Muscle layer of colon (tissue), 2 donors: ENCODE measurements at regions not wholly inside any gene's neighbourhood (a gene's known extent, or its start where the extent isn't known, plus 50 kb on each side); places are given as distances from the start of the nearest gene placed in this dataset.

Experiments used
- H3K27ac ChIP-seq: one replicate; pipeline ENCODE4 v1.7.0; 2013; ENCODE audit warnings: low read depth, mild to moderate bottlenecking, low read length, moderate library complexity
- H3K27me3 ChIP-seq, 2 donors: one replicate each; pipeline ENCODE4 v1.7.0; 2013; ENCODE audit warnings: low read length in 2 of 2, mild to moderate bottlenecking in 2 of 2; ENCODE audit not compliant: insufficient read depth in 2 of 2, control insufficient read depth in 1 of 2
- H3K36me3 ChIP-seq: one replicate; pipeline ENCODE4 v1.7.0; 2013; ENCODE audit warnings: mild to moderate bottlenecking, low read length; ENCODE audit not compliant: insufficient read depth
- H3K4me1 ChIP-seq: one replicate; pipeline ENCODE4 v1.7.0; 2013; ENCODE audit warnings: mild to moderate bottlenecking, low read length; ENCODE audit not compliant: insufficient read depth
- H3K4me3 ChIP-seq, 2 donors: one replicate each; pipeline ENCODE4 v1.7.0; 2013; ENCODE audit warnings: low read length in 2 of 2, low read depth in 1 of 2, mild to moderate bottlenecking in 1 of 2, moderate library complexity in 1 of 2
- H3K9ac ChIP-seq: one replicate; pipeline ENCODE4 v1.7.0; 2013; ENCODE audit warnings: low read length
- H3K9me3 ChIP-seq: one replicate; pipeline ENCODE4 v1.7.0; 2013; ENCODE audit warnings: mild to moderate bottlenecking, low read length
- donor health status: abdominal sarcoma.
- donor health status: Adenocarcinoma of cecum.

DNA sequence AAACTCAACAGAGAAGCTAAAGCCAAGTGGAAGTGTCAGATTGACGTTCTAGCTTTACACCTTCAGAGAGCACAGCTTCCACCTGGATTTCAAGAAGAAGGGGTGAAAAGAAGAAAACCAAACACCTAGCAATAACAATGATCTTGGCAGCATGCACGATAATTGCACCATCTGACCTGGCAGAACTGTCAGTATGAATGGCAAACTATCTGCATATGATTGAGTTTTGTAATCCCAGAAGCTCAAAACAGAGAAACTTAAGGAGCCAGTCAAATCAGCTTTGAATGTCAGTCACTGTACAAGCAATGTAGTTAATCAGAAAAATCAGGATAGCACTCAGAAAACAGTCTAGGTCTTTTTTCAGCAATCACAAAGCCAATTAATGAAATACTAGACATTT lies 427.1 kb downstream of the ZFHX3 start:
- Histone ChIP-seq H3K4me1 (no peaks in the 10 kb centered on the region), H3K27ac (no peak overlapping the region), H3K9me3 (no peaks in the 10 kb centered on the region), H3K9ac (no peak overlapping the region), H3K4me3 (no peak overlapping the region), H3K27me3 (no peaks in the 10 kb centered on the region), H3K36me3 (no peaks in the 10 kb centered on the region)

- Histone ChIP-seq H3K9me3 (no peaks in the 10 kb centered on the region), H3K27ac (no peak overlapping the region), H3K4me1 (no peaks in the 10 kb centered on the region), H3K4me3 (no peak overlapping the region), H3K9ac (no peak overlapping the region), H3K36me3 (no peaks in the 10 kb centered on the region), H3K27me3 (no peaks in the 10 kb centered on the region)
Measured at GRCh38 chr16:72620348-72620747, 427.6 kb downstream of the ZFHX3 start.

- H3K27me3 ChIP-seq = no peaks in the 10 kb centered on the region
- no peak overlapping the region for H3K4me3 ChIP-seq
- H3K4me1 ChIP-seq = peaks cover 6% of the 10 kb centered on the region
- no peak overlapping the region for H3K9ac ChIP-seq
- H3K36me3 ChIP-seq = no peaks in the 10 kb centered on the region
- H3K9me3 ChIP-seq = no peaks in the 10 kb centered on the region
- no peak overlapping the region for H3K27ac ChIP-seq
Measured at GRCh38 chr16:72615856-72616255, 432.1 kb downstream of the ZFHX3 start.

- Histone ChIP-seq H3K4me3 (peak overlapping the region in 1 of 2 donors; percentile 4), H3K4me1 (peaks cover 6% of the 10 kb centered on the region), H3K36me3 (no peaks in the 10 kb centered on the region), H3K27me3 (no peaks in the 10 kb centered on the region), H3K27ac (no peak overlapping the region), H3K9me3 (no peaks in the 10 kb centered on the region), H3K9ac (no peak overlapping the region)
Measured at GRCh38 chr16:72612718-72613117, 435.2 kb downstream of the ZFHX3 start.

GRCh38 chr16:72612256-72612655 lies 435.7 kb downstream of the ZFHX3 start:
- H3K36me3 ChIP-seq = no peaks in the 10 kb centered on the region
- no peak overlapping the region for H3K27ac ChIP-seq
- no peaks in the 10 kb centered on the region for H3K27me3 ChIP-seq
- H3K4me1 ChIP-seq = peaks cover 6% of the 10 kb centered on the region
- H3K9ac ChIP-seq = no peak overlapping the region
- H3K4me3 ChIP-seq = no peak overlapping the region
- no peaks in the 10 kb centered on the region for H3K9me3 ChIP-seq

GRCh38 chr16:72609933-72610332 lies 438.0 kb upstream of the PMFBP1 start:
- Histone ChIP-seq H3K27ac (no peak overlapping the region), H3K36me3 (no peaks in the 10 kb centered on the region), H3K9me3 (no peaks in the 10 kb centered on the region), H3K4me1 (peaks cover 6% of the 10 kb centered on the region), H3K27me3 (no peaks in the 10 kb centered on the region), H3K4me3 (no peak overlapping the region), H3K9ac (no peak overlapping the region)

DNA sequence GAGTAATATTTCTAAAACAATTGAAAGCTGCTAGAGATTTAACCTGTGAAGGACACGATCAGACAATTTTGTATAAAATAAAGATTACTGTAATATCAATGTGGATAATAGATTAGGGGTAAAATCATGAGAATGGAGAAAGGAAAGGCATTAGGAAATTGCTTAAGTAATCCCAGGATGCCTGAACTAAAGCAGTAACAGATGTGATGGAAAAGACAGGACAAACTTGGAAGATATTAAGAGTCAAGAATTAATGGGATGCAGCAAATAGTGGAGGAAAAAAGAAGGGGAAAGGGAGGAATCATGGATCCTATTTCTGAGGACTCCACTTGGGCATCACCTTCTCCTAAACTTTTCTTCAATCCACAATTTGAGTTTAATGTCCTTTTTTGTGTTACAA lies 437.1 kb upstream of the PMFBP1 start:
- Histone ChIP-seq H3K36me3 (no peaks in the 10 kb centered on the region), H3K27ac (no peak overlapping the region), H3K4me1 (peaks cover 6% of the 10 kb centered on the region), H3K9ac (no peak overlapping the region), H3K4me3 (no peak overlapping the region), H3K9me3 (no peaks in the 10 kb centered on the region), H3K27me3 (no peaks in the 10 kb centered on the region)

DNA sequence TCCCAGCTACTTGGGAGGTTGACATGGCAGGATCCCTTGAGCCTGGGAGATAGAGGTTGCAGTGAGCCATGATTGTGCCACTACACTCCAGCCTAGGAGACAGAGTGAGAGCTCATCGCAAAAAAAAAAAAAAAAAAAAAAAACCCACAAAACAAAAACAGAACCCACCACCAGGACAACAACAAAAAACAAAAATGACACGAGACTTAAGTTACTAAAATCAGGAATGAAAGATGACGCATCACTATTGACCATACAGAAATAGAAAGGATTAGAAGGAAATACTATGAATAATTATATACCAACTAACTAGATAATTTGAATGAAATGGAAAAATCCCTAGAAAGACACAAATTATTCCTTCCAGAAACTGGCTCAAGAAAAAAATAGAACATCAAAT lies 432.4 kb upstream of the PMFBP1 start:
- H3K27me3 ChIP-seq = no peaks in the 10 kb centered on the region
- H3K36me3 ChIP-seq = no peaks in the 10 kb centered on the region
- no peak overlapping the region for H3K27ac ChIP-seq
- no peaks in the 10 kb centered on the region for H3K9me3 ChIP-seq
- no peak overlapping the region for H3K9ac ChIP-seq
- H3K4me3 ChIP-seq = no peak overlapping the region
- no peaks in the 10 kb centered on the region for H3K4me1 ChIP-seq

GRCh38 chr16:72602499-72602898 lies 430.5 kb upstream of the PMFBP1 start:
- no peak overlapping the region for H3K4me3 ChIP-seq
- H3K9me3 ChIP-seq = no peaks in the 10 kb centered on the region
- H3K27me3 ChIP-seq = no peaks in the 10 kb centered on the region
- H3K4me1 ChIP-seq = no peaks in the 10 kb centered on the region
- no peak overlapping the region for H3K9ac ChIP-seq
- no peak overlapping the region for H3K27ac ChIP-seq
- no peaks in the 10 kb centered on the region for H3K36me3 ChIP-seq

DNA sequence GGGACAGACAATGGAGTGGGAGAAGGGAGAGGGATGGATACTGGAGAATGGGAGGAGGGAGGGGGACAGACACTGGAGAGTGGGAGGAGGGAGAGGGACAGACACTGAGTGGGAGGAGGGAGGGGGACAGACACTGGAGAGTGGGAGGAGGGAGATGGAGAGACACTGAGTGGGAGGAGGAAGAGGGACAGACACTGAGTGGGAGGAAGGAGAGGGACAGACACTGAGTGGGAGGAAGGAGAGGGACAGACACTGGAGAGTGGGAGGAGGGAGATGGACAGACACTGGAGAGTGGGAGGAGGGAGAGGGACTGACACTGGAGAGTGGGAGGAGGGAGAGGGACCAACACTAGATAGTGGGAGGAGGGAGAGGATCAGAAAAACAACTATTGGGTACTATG lies 426.7 kb upstream of the PMFBP1 start:
- Histone ChIP-seq H3K27me3 (no peaks in the 10 kb centered on the region), H3K36me3 (no peaks in the 10 kb centered on the region), H3K9ac (no peak overlapping the region), H3K4me1 (no peaks in the 10 kb centered on the region), H3K9me3 (no peaks in the 10 kb centered on the region), H3K4me3 (no peak overlapping the region), H3K27ac (no peak overlapping the region)

DNA sequence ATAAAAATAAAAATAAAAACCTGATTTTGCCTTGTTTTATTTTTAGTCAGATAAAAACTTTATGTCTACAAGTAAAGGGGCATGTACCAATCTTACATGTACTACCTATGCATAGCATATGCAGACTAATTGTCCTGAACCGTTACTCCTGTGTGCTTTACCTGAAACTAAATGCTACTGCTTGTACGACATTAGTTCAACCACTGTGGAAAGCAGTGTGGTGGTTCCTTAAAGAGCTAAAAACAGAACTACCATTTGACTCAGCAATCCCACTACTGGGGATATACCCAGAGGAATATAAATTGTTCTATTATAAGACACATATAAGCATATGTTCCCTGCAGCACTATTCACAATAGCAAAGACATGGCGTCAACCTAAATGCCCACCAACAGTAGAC lies 426.0 kb upstream of the PMFBP1 start:
- no peaks in the 10 kb centered on the region for H3K36me3 ChIP-seq
- H3K4me1 ChIP-seq = no peaks in the 10 kb centered on the region
- H3K9ac ChIP-seq = no peak overlapping the region
- no peaks in the 10 kb centered on the region for H3K9me3 ChIP-seq
- no peak overlapping the region for H3K4me3 ChIP-seq
- H3K27ac ChIP-seq = no peak overlapping the region
- H3K27me3 ChIP-seq = no peaks in the 10 kb centered on the region

DNA sequence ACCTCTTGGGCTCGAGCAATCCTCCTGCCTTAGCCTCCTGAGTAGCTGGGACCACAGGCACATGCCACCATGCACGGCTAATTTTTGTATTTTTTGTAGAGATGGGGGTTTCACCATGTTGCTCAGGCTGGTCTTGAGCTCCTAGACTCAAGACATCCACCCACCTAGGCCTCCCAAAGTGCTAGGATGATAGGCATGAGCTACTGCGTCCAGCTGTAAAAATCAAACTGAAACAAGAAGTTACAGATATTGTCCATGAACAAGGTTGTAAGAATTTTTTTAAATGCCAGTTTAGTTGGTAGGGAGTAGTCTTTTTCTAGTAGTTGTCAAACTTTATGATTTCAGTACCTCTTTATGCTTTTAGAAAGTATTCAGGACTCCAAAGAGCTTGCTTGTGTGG lies 424.4 kb upstream of the PMFBP1 start:
- no peaks in the 10 kb centered on the region for H3K9me3 ChIP-seq
- H3K9ac ChIP-seq = no peak overlapping the region
- H3K27me3 ChIP-seq = no peaks in the 10 kb centered on the region
- H3K36me3 ChIP-seq = no peaks in the 10 kb centered on the region
- no peaks in the 10 kb centered on the region for H3K4me1 ChIP-seq
- no peak overlapping the region for H3K4me3 ChIP-seq
- H3K27ac ChIP-seq = no peak overlapping the region
